GM18499 (cell line): ENCODE measurements at regions not wholly inside any gene's neighbourhood (a gene's known extent, or its start where the extent isn't known, plus 50 kb on each side); places are given as distances from the start of the nearest gene placed in this dataset.
"Not testable (repeated sequence)": the region's sequence is repeated elsewhere in the genome, so short reads cannot be mapped to it uniquely, and the experiment has no call there.

Experiments
- ATAC-seq: cut with Tn5 transposase; IDR thresholded peaks from one replicate; pipeline ENCODE4 v1.9.1; 2021; ENCODE audit warnings: moderate number of reproducible peaks; ENCODE audit not compliant: insufficient read depth, unreplicated experiment

GRCh38 chr5:127133071-127133470 lies 59.8 kb upstream of the C5orf63 start:
- no peak for ATAC-seq

GRCh38 chr5:127136908-127137307 lies 63.6 kb upstream of the C5orf63 start:
- no peak for ATAC-seq

- ATAC-seq: no peak
Measured at GRCh38 chr5:127143722-127144121, 70.4 kb upstream of the C5orf63 start.

- no peak for ATAC-seq
Measured at GRCh38 chr5:127153031-127153430, 79.7 kb upstream of the C5orf63 start.

- no peak for ATAC-seq
Measured at GRCh38 chr5:127153521-127153920, 80.2 kb upstream of the C5orf63 start.

- no peak for ATAC-seq
Measured at GRCh38 chr5:127163750-127164149, 90.4 kb upstream of the C5orf63 start.

GRCh38 chr5:127170918-127171600 lies 97.8 kb upstream of the C5orf63 start:
- no peak for ATAC-seq

GRCh38 chr5:127176769-127177168 lies 103.5 kb upstream of the C5orf63 start:
- no peak for ATAC-seq

GRCh38 chr5:127182631-127183030 lies 108.0 kb upstream of the MEGF10 start:
- ATAC-seq: not testable (repeated sequence)

GRCh38 chr5:127183332-127183731 lies 107.3 kb upstream of the MEGF10 start:
- ATAC-seq: no peak

- ATAC-seq: no peak
Measured at GRCh38 chr5:127184851-127185250, 105.7 kb upstream of the MEGF10 start.

GRCh38 chr5:127186657-127187056 lies 103.9 kb upstream of the MEGF10 start:
- no peak for ATAC-seq

GRCh38 chr5:127187706-127188105 lies 102.9 kb upstream of the MEGF10 start:
- no peak for ATAC-seq

- ATAC-seq: no peak
Measured at GRCh38 chr5:127192150-127192549, 98.4 kb upstream of the MEGF10 start.

- no peak for ATAC-seq
Measured at GRCh38 chr5:127192836-127193338, 97.7 kb upstream of the MEGF10 start.

GRCh38 chr5:127196042-127196441 lies 94.6 kb upstream of the MEGF10 start:
- no peak for ATAC-seq

- not testable (repeated sequence) for ATAC-seq
Measured at GRCh38 chr5:127197402-127198167, 93.0 kb upstream of the MEGF10 start.

- not testable (repeated sequence) for ATAC-seq
Measured at GRCh38 chr5:127202738-127203137, 87.9 kb upstream of the MEGF10 start.

- no peak for ATAC-seq
Measured at GRCh38 chr5:127203818-127204217, 86.8 kb upstream of the MEGF10 start.

- no peak for ATAC-seq
Measured at GRCh38 chr5:127205147-127205546, 85.4 kb upstream of the MEGF10 start.

- no peak for ATAC-seq
Measured at GRCh38 chr5:127206320-127207113, 84.1 kb upstream of the MEGF10 start.
